GM12878 (cell line): ENCODE measurements at regions not wholly inside any gene's neighbourhood (a gene's known extent, or its start where the extent isn't known, plus 50 kb on each side); places are given as distances from the start of the nearest gene placed in this dataset.
A peak's percentile ranks its signal among the peaks of the same experiment; 100 is the strongest.

Experiments used
- ATAC-seq: fragments of 200-7000 bp; cut with Tn5 transposase; 3 replicates; pipeline ENCODE4 v1.9.1; 2020; ENCODE audit warnings: mild to moderate bottlenecking, moderate library complexity
- BruUV-seq: library from RNA; stranded (reverse); fragments of 400-500 nt; replicated peaks from 2 replicates; lab custom pipeline; 2021; lab: Mats Ljungman, UMichigan
- CTCF ChIA-PET: fragments of 300-600 bp; sonication (Branson Sonifier 250); formaldehyde crosslinking; extraction: SDS; loops from one replicate; lab custom pipeline; 2021; ENCODE audit warnings: inconsistent platforms; lab: Yijun Ruan, JAX
- POLR2A ChIA-PET: fragments of 350-600 bp; formaldehyde crosslinking; extraction: SDS; loops from one replicate; lab custom pipeline; 2021; ENCODE audit warnings: inconsistent platforms; lab: Charles Lee
- RAD21 ChIA-PET: fragments of 300-600 bp; sonication (Branson Sonifier 250); formaldehyde crosslinking; loops from one replicate; lab custom pipeline; 2023; ENCODE audit warnings: antibody characterized with exemption; ENCODE audit not compliant: unreplicated experiment; lab: Charles Lee
- SMC1A ChIA-PET: fragments of 300-600 bp; sonication (Branson Sonifier 250); formaldehyde crosslinking; loops from one replicate; lab custom pipeline; 2023; ENCODE audit not compliant: unreplicated experiment, uncharacterized antibody; lab: Charles Lee
- DNase-seq: peaks from one replicate; pipeline ENCODE4 v3.0.0-alpha.2; 2011; ENCODE audit warnings: low read depth, low spot score
- FAIRE-seq: peaks from 3 replicates; lab custom pipeline; 2011; peaks lifted over from hg19 to GRCh38; lab: Jason Lieb, UNC
- H2AFZ ChIP-seq: 2 replicates; pipeline ENCODE4 v1.6.0; 2011; ENCODE audit warnings: low read depth, low read length, control low read depth; ENCODE audit not compliant: control insufficient read depth
- H3K27ac ChIP-seq: 2 replicates; pipeline ENCODE4 v1.5.1; 2011; ENCODE audit warnings: control low read depth; ENCODE audit not compliant: control insufficient read depth, insufficient read depth
- H3K27me3 ChIP-seq, 2 experiments: replicated peaks in 1 of 2; 2 replicates each; pipeline versions ENCODE4 v1.6.0 to v1.6.1; 2011; ENCODE audit warnings: low read length in 1 of 2; ENCODE audit not compliant: control insufficient read depth in 2 of 2, insufficient read depth in 2 of 2
- H3K36me3 ChIP-seq, 2 experiments: 2 replicates each; pipeline ENCODE4 v1.5.1; 2011; ENCODE audit warnings: low read length in 1 of 2; ENCODE audit not compliant: control insufficient read depth in 2 of 2, insufficient read depth in 2 of 2
- H3K4me1 ChIP-seq: 2 replicates; pipeline ENCODE4 v1.6.1; 2011; ENCODE audit warnings: mild to moderate bottlenecking, low read length, moderate library complexity, mixed read lengths; ENCODE audit not compliant: control insufficient read depth, insufficient read depth
- H3K4me2 ChIP-seq: 2 replicates; pipeline ENCODE4 v1.6.0; 2011; ENCODE audit warnings: control low read depth; ENCODE audit not compliant: control insufficient read depth, insufficient read depth
- H3K4me3 ChIP-seq: fragments of 200-600 bp; sonication (generic); 2 replicates; pipeline ENCODE4 v1.5.1; 2016
- H3K79me2 ChIP-seq: 2 replicates; pipeline ENCODE4 v1.6.0; 2011; ENCODE audit warnings: low read length; ENCODE audit not compliant: control insufficient read depth, insufficient read depth
- H3K9ac ChIP-seq: 2 replicates; pipeline ENCODE4 v1.8.0; 2011; ENCODE audit warnings: low read length, control low read depth, mixed read lengths; ENCODE audit not compliant: control insufficient read depth, insufficient read depth
- H3K9me3 ChIP-seq: replicated peaks from 3 replicates; pipeline ENCODE4 v1.5.1; 2011; ENCODE audit warnings: mild to moderate bottlenecking, low read length; ENCODE audit not compliant: control insufficient read depth, insufficient read depth
- H4K20me1 ChIP-seq: 2 replicates; pipeline ENCODE4 v1.6.0; 2011; ENCODE audit not compliant: control insufficient read depth, insufficient read depth
- BCLAF1 ChIP-seq: fragments of 450-650 bp; IDR thresholded peaks from 2 replicates; pipeline ENCODE4 v1.6.1; 2017; ENCODE audit warnings: antibody characterized with exemption, mild to moderate bottlenecking, moderate library complexity
- HDGF ChIP-seq: fragments of 450-650 bp; IDR thresholded peaks from 2 replicates; pipeline ENCODE4 v1.6.1; 2016; ENCODE audit warnings: antibody characterized with exemption
- IKZF1 ChIP-seq: fragments of 450-650 bp; conservative IDR thresholded peaks from 2 replicates; pipeline ENCODE4 v1.6.1; 2017; ENCODE audit warnings: antibody characterized with exemption, mild to moderate bottlenecking
- NFXL1 ChIP-seq: fragments of 450-650 bp; IDR thresholded peaks from 2 replicates; pipeline ENCODE4 v1.6.1; 2017; ENCODE audit warnings: antibody characterized with exemption, mild to moderate bottlenecking, borderline replicate concordance
- RELB ChIP-seq: fragments of 450-650 bp; IDR thresholded peaks from 2 replicates; pipeline ENCODE4 v1.6.1; 2017; ENCODE audit warnings: low read depth, mild to moderate bottlenecking, moderate library complexity
- SPI1 ChIP-seq: IDR thresholded peaks from 2 replicates; pipeline ENCODE4 v1.6.1; 2011; ENCODE audit warnings: low read depth, mild to moderate bottlenecking, low read length, moderate library complexity, borderline replicate concordance; ENCODE audit not compliant: insufficient read depth
- TCF7 ChIP-seq: IDR thresholded peaks from 2 replicates; pipeline ENCODE4 v1.6.1; 2014; ENCODE audit warnings: antibody characterized with exemption, borderline replicate concordance
- WGBS: methylation state at CpG from one replicate; pipeline ENCODE4 v1.1.6; 2016; ENCODE audit warnings: low lambda C conversion rate; ENCODE audit not compliant: insufficient replicate concordance, insufficient coverage; ENCODE audit errors: missing lambda C conversion rate; 5-methylcytosine and 5-hydroxymethylcytosine counted together
- in situ Hi-C: fragments of 300-500 bp; cut with MboI; formaldehyde crosslinking; loops from 9 replicates; pipeline ENCODE4 v1.14.3; 2018; ENCODE audit warnings: mixed read lengths
- intact Hi-C: fragments of 100-400 bp; cut with micrococcal nuclease; formaldehyde crosslinking; loops from one replicate; pipeline ENCODE4 v1.14.2; 2022; ENCODE audit not compliant: unreplicated experiment
- TF ChIP-seq, protein P1 (sequence below): fragments of 450-650 bp; IDR thresholded peaks from 2 replicates; pipeline ENCODE4 v1.6.1; 2017; ENCODE audit warnings: mild to moderate bottlenecking, moderate library complexity

DNA sequence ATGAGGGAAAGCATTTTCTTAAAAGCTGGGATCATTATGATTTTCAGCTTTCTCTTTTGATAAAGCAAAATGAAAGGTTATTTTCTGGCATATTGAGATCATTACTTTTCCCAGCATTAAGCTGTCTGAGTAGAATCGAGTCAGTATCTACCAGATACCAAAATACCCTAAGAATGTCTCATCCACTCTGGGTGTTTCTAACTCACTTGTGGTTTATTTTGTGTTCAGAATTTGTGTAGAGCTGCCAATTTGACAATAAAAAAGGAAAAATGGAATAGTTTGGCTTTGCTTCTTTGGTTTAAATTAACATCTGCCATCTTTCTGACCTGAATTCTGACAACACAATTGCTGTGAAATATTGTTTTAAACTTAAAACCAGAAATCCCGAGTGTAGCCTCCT lies 438.7 kb upstream of the ARGLU1 start (continued):
- no peak for TF ChIP-seq BCLAF1
- no peak for TF ChIP-seq NFXL1
- no peak for TF ChIP-seq TCF7
- TF ChIP-seq IKZF1, result no peak
- TF ChIP-seq SPI1, result no peak

- ATAC-seq, result 0 out of 3 replicates have a peak, but pooled peaks have one; percentile 20
- no peak overlapping the region for H3K9ac ChIP-seq
- POLR2A ChIA-PET, result no interaction called here
- H3K4me2 ChIP-seq, result no peak overlapping the region
- H3K4me1 ChIP-seq, result no peaks in the 10 kb centered on the region
- intact Hi-C loops (no loop called here), in situ Hi-C loops (no loop called here)
- BruUV-seq, result no TSS peak
- no peaks in the 10 kb centered on the region for H3K79me2 ChIP-seq
- DNase-seq, result no peak
- no peak for FAIRE-seq
- no peaks in the 10 kb centered on the region for H4K20me1 ChIP-seq
- SMC1A ChIA-PET, result interaction anchor here (1.0 kb wide), 2 partner anchors 9 to 11 kb away, joined by 3 to 5 read pairs; no protein-coding TSS in a partner anchor
- H3K27ac ChIP-seq, result no peak overlapping the region
- no peaks in the 10 kb centered on the region for H3K27me3 ChIP-seq
- CTCF ChIA-PET, result no interaction called here
- WGBS, result 10% methylated on average over 4 of the region's 4 CpGs
- TF ChIP-seq RELB (0 out of 2 replicates have a peak, but pooled peaks have one; percentile 12), HDGF (no peak), IKZF1 (0 out of 2 replicates have a peak, but pooled peaks have one; percentile 12)
- TF ChIP-seq, protein P1, sequence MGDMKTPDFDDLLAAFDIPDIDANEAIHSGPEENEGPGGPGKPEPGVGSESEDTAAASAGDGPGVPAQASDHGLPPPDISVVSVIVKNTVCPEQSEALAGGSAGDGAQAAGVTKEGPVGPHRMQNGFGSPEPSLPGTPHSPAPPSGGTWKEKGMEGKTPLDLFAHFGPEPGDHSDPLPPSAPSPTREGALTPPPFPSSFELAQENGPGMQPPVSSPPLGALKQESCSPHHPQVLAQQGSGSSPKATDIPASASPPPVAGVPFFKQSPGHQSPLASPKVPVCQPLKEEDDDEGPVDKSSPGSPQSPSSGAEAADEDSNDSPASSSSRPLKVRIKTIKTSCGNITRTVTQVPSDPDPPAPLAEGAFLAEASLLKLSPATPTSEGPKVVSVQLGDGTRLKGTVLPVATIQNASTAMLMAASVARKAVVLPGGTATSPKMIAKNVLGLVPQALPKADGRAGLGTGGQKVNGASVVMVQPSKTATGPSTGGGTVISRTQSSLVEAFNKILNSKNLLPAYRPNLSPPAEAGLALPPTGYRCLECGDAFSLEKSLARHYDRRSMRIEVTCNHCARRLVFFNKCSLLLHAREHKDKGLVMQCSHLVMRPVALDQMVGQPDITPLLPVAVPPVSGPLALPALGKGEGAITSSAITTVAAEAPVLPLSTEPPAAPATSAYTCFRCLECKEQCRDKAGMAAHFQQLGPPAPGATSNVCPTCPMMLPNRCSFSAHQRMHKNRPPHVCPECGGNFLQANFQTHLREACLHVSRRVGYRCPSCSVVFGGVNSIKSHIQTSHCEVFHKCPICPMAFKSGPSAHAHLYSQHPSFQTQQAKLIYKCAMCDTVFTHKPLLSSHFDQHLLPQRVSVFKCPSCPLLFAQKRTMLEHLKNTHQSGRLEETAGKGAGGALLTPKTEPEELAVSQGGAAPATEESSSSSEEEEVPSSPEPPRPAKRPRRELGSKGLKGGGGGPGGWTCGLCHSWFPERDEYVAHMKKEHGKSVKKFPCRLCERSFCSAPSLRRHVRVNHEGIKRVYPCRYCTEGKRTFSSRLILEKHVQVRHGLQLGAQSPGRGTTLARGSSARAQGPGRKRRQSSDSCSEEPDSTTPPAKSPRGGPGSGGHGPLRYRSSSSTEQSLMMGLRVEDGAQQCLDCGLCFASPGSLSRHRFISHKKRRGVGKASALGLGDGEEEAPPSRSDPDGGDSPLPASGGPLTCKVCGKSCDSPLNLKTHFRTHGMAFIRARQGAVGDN, result no peak
- H3K36me3 ChIP-seq, result no peaks in the 10 kb centered on the region
- RAD21 ChIA-PET, result interaction anchor here (1.5 kb wide), 1 partner anchor 15 kb away, joined by 4 read pairs; no protein-coding TSS in a partner anchor
- no peaks in the 10 kb centered on the region for H3K9me3 ChIP-seq
- H3K4me3 ChIP-seq, result no peak overlapping the region
- no peak overlapping the region for H2AFZ ChIP-seq
These were observed 437.6 kb upstream of the ARGLU1 start for GRCh38 chr13:107005577-107005976.
